Suprapubic skin (tissue), 4 donors: ENCODE measurements at regions not wholly inside any gene's neighbourhood (a gene's known extent, or its start where the extent isn't known, plus 50 kb on each side); places are given as distances from the start of the nearest gene placed in this dataset.

Experiments
- DNase-seq, 2 donors: peaks; one replicate each; pipeline ENCODE4 v3.0.0-alpha.2; 2019; ENCODE audit warnings: low spot score in 2 of 2
- H3K27ac ChIP-seq: fragments of 200-600 bp; sonication (generic); one replicate; pipeline ENCODE4 v1.5.1; 2019
- H3K27me3 ChIP-seq: fragments of 200-600 bp; sonication (generic); one replicate; pipeline ENCODE4 v1.5.1; 2019
- H3K36me3 ChIP-seq: fragments of 200-600 bp; sonication (generic); one replicate; pipeline ENCODE4 v1.5.1; 2019
- H3K4me1 ChIP-seq: fragments of 200-600 bp; sonication (generic); one replicate; pipeline ENCODE4 v1.5.1; 2019
- H3K4me3 ChIP-seq: fragments of 200-600 bp; sonication (generic); one replicate; pipeline ENCODE4 v1.5.1; 2019; ENCODE audit warnings: mild to moderate bottlenecking
- H3K9me3 ChIP-seq: fragments of 200-600 bp; sonication (generic); one replicate; pipeline ENCODE4 v1.5.1; 2019
- EP300 ChIP-seq: sonication (generic); formaldehyde crosslinking; IDR thresholded peaks from one replicate; pipeline ENCODE4 v1.6.1; 2017; ENCODE audit warnings: antibody characterized with exemption
- POLR2A ChIP-seq, 2 donors: fragments of 450-650 bp; IDR thresholded peaks; one replicate each; pipeline ENCODE4 v1.6.1; 2017; ENCODE audit warnings: antibody characterized with exemption in 2 of 2, mild to moderate bottlenecking in 2 of 2, moderate library complexity in 2 of 2
- POLR2AphosphoS5 ChIP-seq, 3 donors: sonication (generic); formaldehyde crosslinking; IDR thresholded peaks; one replicate each; pipeline ENCODE4 v1.6.1; 2017; ENCODE audit warnings: antibody characterized with exemption in 3 of 3
- WGBS: methylation state at CpG from one replicate; pipeline ENCODE4 v1.1.5; 2018; 5-methylcytosine and 5-hydroxymethylcytosine counted together
- TF ChIP-seq, protein P1 (sequence below), 2 donors: fragments of 200-600 bp in 1 of 2; fragments of 450-650 bp in 1 of 2; sonication (generic) in 1 of 2; IDR thresholded peaks; one replicate each; pipeline ENCODE4 v1.5.1; 2016 to 2019; ENCODE audit warnings: antibody characterized with exemption in 2 of 2, mild to moderate bottlenecking in 1 of 2, moderate library complexity in 1 of 2

DNA sequence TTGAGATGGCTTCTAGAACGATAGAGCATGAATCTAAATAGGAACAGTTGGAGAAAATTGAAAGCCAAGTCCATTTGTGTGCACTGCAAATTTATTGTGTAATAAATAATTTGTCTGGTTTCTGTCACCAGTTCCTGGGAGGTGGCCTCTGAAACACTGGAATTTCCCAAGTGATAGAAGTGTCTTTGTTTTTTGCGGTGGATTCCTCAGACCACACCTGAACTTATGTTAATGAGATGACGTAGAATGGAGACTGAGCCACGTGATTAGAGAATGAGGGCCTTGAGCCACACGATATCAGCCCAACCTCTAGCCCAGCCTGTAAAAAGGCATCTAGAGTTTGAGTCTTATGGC, 105.1 kb downstream of the MSX2 start:
- Histone ChIP-seq H3K4me1 (no peaks in the 10 kb centered on the region), H3K36me3 (no peaks in the 10 kb centered on the region), H3K4me3 (no peak overlapping the region), H3K9me3 (no peaks in the 10 kb centered on the region), H3K27me3 (peaks cover 16% of the 10 kb centered on the region), H3K27ac (no peak overlapping the region)
- 22% methylated on average over 5 of the region's 5 CpGs for WGBS
- no peak for DNase-seq
- TF ChIP-seq EP300 = no peak
- TF ChIP-seq, protein P1, sequence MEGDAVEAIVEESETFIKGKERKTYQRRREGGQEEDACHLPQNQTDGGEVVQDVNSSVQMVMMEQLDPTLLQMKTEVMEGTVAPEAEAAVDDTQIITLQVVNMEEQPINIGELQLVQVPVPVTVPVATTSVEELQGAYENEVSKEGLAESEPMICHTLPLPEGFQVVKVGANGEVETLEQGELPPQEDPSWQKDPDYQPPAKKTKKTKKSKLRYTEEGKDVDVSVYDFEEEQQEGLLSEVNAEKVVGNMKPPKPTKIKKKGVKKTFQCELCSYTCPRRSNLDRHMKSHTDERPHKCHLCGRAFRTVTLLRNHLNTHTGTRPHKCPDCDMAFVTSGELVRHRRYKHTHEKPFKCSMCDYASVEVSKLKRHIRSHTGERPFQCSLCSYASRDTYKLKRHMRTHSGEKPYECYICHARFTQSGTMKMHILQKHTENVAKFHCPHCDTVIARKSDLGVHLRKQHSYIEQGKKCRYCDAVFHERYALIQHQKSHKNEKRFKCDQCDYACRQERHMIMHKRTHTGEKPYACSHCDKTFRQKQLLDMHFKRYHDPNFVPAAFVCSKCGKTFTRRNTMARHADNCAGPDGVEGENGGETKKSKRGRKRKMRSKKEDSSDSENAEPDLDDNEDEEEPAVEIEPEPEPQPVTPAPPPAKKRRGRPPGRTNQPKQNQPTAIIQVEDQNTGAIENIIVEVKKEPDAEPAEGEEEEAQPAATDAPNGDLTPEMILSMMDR (IDR thresholded peaks at IDR 0.05) = no peak

DNA sequence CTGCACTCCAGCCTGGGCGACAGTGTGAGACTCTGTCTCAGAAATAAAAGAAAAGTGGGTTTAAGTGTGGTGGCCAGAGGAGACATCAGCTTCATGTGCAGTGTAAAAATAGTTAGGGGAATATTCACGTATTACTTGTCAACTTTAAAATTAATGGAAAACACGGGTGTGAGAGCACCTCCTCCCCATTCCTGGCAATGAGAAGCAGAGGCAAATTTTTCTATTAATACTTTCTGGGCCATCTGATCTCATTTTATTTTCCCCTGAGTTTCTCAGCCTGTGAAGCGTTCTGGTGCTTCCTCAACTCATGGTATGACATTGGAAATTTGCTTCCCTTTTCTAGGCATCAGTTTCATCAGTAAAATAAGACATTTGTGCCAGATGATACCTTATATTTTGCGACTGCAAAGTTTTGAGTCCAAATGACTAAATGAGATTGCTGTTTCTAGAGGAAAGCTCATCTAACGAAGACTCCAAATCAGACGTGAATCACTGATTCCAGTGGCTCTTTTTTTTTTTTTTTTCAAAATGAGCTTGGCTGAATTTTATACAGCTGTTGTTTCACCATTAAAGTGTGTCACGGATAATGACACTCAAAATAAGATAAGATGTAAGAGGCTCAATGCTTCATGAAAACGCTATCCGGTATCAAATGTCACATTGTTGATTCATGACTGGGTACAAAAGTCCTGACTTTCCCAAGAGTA, 104.6 kb downstream of the MSX2 start:
- TF ChIP-seq EP300 = no peak
- no peak for TF ChIP-seq POLR2AphosphoS5 (IDR thresholded peaks at IDR 0.05)
- TF ChIP-seq, protein P1 (IDR thresholded peaks at IDR 0.05) = no peak
- TF ChIP-seq POLR2A (IDR thresholded peaks at IDR 0.05) = no peak
- Histone ChIP-seq H3K27me3 (peaks cover 21% of the 10 kb centered on the region), H3K9me3 (no peaks in the 10 kb centered on the region), H3K27ac (no peak overlapping the region), H3K4me3 (no peak overlapping the region), H3K36me3 (no peaks in the 10 kb centered on the region), H3K4me1 (no peaks in the 10 kb centered on the region)
- WGBS = 49% methylated on average over 10 of the region's 10 CpGs
- no peak for DNase-seq

GRCh38 chr5:174827558-174827957, 103.2 kb downstream of the MSX2 start:
- 63% methylated on average over 6 of the region's 6 CpGs for WGBS
- H3K27me3 ChIP-seq = peaks cover 21% of the 10 kb centered on the region
- DNase-seq = no peak

DNA sequence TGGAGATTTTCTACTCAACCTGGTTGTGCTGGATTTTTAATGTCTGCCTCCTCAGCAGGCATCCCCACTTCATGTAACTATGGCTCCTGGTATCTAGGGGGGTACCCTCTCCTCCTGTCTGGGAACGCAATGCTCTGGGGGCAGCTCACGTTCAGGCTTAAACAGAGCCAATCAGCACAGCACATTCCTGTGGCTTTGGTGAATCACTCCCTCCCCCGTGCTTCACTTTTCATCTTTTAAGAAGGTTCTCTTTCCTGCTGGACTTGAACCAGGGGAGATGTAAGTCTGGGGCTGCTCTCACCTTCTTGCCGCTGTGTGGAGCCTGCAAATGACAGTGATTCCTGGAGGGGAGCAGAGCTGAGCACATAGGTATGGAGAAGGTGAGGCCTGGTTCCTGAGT, 101.2 kb downstream of the MSX2 start:
- H3K27me3 ChIP-seq = peaks cover 12% of the 10 kb centered on the region
- WGBS = 49% methylated on average over 4 of the region's 4 CpGs
- TF ChIP-seq POLR2A (IDR thresholded peaks at IDR 0.05) (no peak), POLR2AphosphoS5 (IDR thresholded peaks at IDR 0.05) (no peak), EP300 (no peak)
- TF ChIP-seq, protein P1 (IDR thresholded peaks at IDR 0.05) = no peak
- no peaks in the 10 kb centered on the region for H3K36me3 ChIP-seq
- no peaks in the 10 kb centered on the region for H3K9me3 ChIP-seq
- DNase-seq = no peak
- H3K4me1 ChIP-seq = no peaks in the 10 kb centered on the region
- H3K27ac ChIP-seq = no peak overlapping the region
- H3K4me3 ChIP-seq = no peak overlapping the region

More at GRCh38 chr5:174827558-174827957, 103.2 kb downstream of the MSX2 start:
- no peaks in the 10 kb centered on the region for H3K4me1 ChIP-seq
- H3K27ac ChIP-seq = no peak overlapping the region
- H3K9me3 ChIP-seq = no peaks in the 10 kb centered on the region
- TF ChIP-seq EP300 (no peak), POLR2A (IDR thresholded peaks at IDR 0.05) (no peak), POLR2AphosphoS5 (IDR thresholded peaks at IDR 0.05) (no peak)
- TF ChIP-seq, protein P1 (IDR thresholded peaks at IDR 0.05) = no peak
- no peak overlapping the region for H3K4me3 ChIP-seq
- H3K36me3 ChIP-seq = no peaks in the 10 kb centered on the region

GRCh38 chr5:174818430-174818829, 94.0 kb downstream of the MSX2 start:
- no peaks in the 10 kb centered on the region for H3K4me1 ChIP-seq

More at GRCh38 chr5:174818430-174818829, 94.0 kb downstream of the MSX2 start:
- H3K27ac ChIP-seq = no peak overlapping the region
- H3K36me3 ChIP-seq = no peaks in the 10 kb centered on the region
- no peaks in the 10 kb centered on the region for H3K9me3 ChIP-seq
- no peak overlapping the region for H3K4me3 ChIP-seq
- 91% methylated on average over 2 of the region's 2 CpGs for WGBS
- no peak for DNase-seq
- no peak for TF ChIP-seq POLR2AphosphoS5 (IDR thresholded peaks at IDR 0.05)
- TF ChIP-seq, protein P1 (IDR thresholded peaks at IDR 0.05) = no peak
- H3K27me3 ChIP-seq = no peaks in the 10 kb centered on the region
